ENCODE measurements at regions not wholly inside any gene's neighbourhood (a gene's known extent, or its start where the extent isn't known, plus 50 kb on each side); places are given as distances from the start of the nearest gene placed in this dataset.

- TF ChIP-seq GATA2 (IDR thresholded peaks at IDR 0.05; ENCODE audit: low read depth, low read length): no peak
- no peak for TF ChIP-seq GATA3 (IDR thresholded peaks at IDR 0.05; ENCODE audit: low read depth, low read length)
Observed at GRCh38 chr4:35802644-35803043, 441.7 kb downstream of the ARAP2 start.

Measured in SH-SY5Y (cell line).